NCI-H2029 treated with DMSO at 0.1 percent for 48 hours (cell line): ENCODE measurements at regions not wholly inside any gene's neighbourhood (a gene's known extent, or its start where the extent isn't known, plus 50 kb on each side); places are given as distances from the start of the nearest gene placed in this dataset.
A peak's percentile ranks its signal among the peaks of the same experiment; 100 is the strongest.

Experiments used
- DNase-seq: peaks from one replicate; lab custom pipeline; 2025; lab: John Stamatoyannopoulos, UW

GRCh38 chr1:47703156-47703825 is 265.4 kb downstream of the FOXD2 start:
- no peak for DNase-seq

GRCh38 chr1:47703981-47704596 is 266.2 kb downstream of the FOXD2 start:
- DNase-seq, result no peak

- DNase-seq, result peak; percentile 83
Observed at GRCh38 chr1:47705517-47706130, 267.8 kb downstream of the FOXD2 start.

GRCh38 chr1:47707503-47707902 is 269.7 kb downstream of the FOXD2 start:
- no peak for DNase-seq

- no peak for DNase-seq
Observed at GRCh38 chr1:47708019-47708535, 270.2 kb downstream of the FOXD2 start.

GRCh38 chr1:47708658-47709018 is 270.8 kb downstream of the FOXD2 start:
- no peak for DNase-seq

- DNase-seq, result peak; percentile 47
Observed at GRCh38 chr1:47709019-47709871, 271.4 kb downstream of the FOXD2 start.

GRCh38 chr1:47709872-47710231 is 272.0 kb downstream of the FOXD2 start:
- no peak for DNase-seq

- peak; percentile 76 for DNase-seq
Observed at GRCh38 chr1:47710329-47711071, 272.7 kb downstream of the FOXD2 start.
